ENCODE measurements at regions not wholly inside any gene's neighbourhood (a gene's known extent, or its start where the extent isn't known, plus 50 kb on each side); places are given as distances from the start of the nearest gene placed in this dataset.
A peak's percentile ranks its signal among the peaks of the same experiment; 100 is the strongest.
"Not testable (repeated sequence)": the region's sequence is repeated elsewhere in the genome, so short reads cannot be mapped to it uniquely, and the experiment has no call there.

DNA sequence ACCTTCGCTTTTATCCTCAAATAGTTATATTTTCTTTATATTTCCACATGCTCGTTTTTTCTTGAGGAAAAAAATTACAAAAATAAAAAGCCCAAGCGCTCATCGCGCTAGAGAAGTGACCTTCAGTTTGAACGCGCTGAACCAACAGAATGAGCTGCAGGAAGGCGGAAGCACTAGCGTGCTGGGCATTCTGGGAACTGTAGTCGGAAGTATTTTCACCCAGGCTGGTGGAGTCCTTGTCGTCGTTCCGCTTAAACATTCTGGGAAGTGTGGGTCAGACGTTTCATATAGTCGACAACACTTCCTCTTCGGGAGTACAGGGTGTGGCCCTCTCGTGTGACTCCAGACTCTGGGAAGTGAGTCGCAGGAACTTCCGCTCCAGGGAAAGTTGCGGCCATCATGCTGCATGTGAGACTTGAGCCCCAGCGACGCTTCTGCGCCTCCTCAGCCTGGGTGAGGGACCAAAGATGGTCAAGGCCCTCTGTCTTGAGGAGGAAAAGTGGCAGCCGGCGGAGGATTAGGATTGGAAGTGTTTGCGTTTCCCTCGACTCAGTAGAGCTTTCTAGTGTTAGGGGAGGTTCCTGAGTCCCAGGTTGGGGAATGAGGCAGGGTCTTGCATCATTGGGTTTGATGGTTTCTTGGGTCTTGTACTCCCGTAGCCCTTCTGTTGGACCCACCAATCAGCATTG, 84.1 kb upstream of the GPR39 start:
- not testable (repeated sequence) for DNase-seq

DNA sequence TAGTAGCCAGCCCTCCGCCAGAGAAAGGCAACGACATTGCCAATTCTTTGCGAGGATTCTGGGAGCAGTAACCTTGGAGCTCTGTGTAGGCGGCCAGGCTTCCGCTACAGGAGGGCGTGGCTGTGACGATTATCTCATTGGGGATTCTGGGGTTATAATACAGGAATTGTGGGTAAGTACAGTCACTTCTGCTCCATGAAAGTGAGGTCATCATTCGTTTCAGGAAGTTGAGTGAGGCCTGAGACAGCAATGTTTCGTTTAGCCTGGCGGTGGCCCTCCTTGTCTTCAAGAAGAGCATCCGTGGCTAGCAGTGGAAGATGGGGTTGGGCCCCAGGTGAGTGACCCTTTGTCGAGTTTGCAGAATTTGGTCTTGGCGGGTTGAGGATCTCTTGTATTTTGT, 79.5 kb upstream of the GPR39 start:
- not testable (repeated sequence) for DNase-seq

DNA sequence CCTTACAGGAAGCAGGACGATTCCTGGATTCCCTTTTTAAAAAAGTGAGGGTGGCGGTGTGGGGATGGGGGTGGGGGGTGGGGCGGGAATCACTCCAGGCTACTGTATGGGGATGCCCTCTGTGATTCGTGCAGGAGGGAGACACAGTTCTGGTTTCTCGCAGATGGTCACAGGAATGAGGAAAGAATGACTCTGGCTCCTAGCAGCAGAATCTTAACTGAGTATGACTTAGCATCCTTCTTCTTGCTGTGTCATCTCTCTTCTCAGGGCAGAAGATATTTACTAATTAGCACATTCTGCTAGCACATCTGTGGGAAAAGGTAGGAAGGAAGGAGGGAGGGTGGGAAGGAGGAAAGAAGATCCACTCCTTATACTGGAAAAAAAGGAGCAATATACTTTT, 78.8 kb upstream of the GPR39 start:
- not testable (repeated sequence) for DNase-seq

DNA sequence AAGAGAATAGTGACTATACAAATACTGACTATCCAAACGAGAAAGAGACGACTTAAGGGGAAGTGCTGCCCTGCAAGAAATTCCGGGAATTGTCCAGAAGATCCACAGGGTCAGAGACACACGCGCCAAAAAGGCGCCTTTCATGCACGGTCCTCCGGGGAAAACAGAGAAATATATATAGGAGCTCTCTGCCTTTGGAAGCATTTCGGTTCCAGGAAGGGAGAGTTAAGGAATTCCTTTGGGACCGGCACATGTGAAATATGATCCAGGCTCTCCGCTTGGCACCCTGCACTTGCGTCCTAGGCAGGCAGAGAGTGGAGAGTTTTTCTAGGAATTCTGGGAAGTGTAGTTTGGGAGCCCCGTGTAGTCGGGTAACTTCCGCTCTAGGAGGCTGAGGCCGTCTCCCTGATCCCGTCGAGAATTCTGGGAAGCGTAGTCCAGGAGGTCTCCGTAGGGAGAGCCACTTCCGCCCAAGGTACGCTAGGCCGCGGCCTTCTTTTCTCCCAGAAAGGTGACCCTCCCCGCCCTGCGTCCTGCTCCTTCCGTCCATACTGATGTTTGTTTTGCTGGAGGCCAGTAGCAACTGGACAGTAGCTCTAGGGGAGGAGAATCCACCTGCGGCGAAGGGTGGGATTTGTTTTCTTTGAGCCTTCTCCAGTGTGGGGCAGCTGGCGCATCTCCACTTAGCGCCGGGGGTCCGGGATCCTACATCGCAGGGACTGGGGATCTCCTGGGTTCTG, 69.4 kb upstream of the GPR39 start:
- peak; percentile 66 for DNase-seq

DNA sequence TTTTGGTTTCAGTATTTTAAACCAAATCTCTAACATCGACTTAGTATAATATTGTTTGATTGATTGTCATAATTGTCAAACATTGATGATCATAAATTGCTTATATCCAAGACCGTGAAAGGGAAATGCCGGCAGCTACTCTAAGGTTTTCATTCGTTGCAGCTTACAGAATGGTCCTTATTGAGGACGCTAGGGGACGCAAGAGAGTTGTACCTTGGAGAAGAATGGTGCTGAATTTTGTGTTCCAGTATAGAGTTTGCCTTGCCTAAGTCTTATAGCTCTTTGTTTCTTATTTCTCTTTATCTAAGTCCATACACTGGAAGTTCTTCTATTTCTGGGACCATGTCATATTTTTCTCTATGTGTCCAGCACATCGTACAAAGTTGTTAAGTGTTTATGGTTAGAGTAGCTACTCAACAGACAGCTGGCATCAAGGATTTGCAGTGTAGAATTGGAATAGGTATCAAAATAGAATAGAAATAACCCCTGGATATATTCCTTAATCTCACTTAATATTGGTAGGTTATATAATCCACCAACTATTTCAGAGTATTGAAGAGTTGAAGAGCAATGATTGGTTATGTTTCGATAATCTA, 67.4 kb upstream of the GPR39 start:
- peak; percentile 31 for DNase-seq

DNA sequence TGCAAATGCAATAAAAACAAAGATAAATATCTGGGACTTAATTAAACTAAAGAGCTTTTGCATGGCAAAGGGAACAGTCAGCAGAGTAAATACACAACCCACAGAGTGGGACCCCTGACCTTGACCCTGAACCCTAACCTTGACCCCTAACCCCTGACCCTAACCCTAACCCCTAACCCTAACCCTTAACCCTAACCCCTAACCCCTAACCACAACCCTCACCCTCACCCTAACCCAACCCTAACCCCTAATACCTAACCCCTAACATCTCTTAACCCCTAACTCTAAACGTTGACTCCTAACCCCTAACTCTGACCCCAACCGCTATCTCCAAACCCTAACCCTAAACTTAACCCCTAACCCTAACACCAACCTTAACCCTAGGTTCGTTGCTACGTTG, 64.9 kb upstream of the GPR39 start:
- DNase-seq, result not testable (repeated sequence)

DNA sequence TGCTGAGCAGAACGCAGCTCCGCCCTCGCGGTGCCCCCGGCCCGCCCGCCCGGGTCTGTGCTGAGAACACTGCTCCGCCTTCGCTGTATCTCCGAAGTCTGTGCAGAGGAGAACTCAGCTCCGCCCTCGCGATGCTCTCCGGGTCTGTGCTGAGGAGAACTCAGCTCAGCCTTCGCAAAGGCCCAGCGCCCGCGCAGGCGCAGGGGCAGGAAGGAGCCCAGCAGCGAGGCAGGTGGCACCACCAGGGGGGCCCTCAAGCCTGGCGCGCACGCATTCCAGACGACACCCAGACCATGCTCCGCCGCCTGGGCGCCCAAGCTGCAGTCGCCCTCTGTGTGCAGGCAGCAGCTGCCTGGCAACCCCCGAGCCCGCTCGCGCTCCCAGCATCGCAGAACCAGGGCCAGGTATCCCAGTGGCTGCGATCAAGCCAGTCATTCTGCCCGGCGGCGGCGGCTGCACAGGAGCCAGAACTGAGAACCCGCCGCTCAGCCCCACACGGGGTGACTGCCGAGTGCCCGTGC, 64.1 kb upstream of the GPR39 start:
- DNase-seq, result peak; percentile 66

DNA sequence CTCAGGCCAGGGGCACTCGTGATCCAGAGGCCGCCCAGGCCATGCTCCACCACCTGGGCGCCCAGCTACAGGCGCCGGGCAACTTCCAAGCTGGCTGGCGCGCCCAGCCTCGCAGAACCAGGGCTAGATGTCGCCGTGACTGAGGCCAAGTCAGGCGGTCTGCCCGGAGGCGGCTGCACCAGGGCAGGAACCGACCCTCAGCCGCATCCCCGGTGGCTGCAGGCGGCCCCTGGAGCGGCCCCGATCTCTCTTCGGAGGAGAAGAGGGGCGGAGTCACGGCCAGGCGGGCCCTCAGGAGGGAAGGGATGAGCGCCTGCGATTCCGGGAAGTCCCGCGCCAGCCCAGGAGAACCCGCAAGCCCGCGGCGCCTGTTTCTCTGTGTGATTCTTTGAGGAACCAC, 63.2 kb upstream of the GPR39 start:
- not testable (repeated sequence) for DNase-seq

DNA sequence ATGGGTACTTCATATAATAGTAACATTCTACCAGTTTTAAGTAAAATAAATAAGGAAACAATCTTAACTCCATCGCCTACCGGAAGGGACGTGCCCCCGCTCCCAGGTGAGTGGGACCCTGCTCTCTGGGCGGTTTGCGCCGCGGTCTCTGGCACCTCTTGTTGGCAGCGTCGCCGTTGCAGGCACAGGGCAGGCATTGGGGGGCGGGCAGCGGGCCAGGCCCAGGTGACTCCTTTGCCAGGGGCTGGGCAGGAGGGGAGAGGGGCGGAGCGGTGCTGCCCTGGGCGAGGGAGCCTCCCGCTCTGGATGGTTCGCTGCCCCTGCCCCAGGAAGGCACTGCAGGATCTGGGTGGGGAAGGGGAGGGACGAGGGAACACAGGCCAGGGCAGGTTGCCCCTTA, 55.6 kb upstream of the GPR39 start:
- not testable (repeated sequence) for DNase-seq

DNA sequence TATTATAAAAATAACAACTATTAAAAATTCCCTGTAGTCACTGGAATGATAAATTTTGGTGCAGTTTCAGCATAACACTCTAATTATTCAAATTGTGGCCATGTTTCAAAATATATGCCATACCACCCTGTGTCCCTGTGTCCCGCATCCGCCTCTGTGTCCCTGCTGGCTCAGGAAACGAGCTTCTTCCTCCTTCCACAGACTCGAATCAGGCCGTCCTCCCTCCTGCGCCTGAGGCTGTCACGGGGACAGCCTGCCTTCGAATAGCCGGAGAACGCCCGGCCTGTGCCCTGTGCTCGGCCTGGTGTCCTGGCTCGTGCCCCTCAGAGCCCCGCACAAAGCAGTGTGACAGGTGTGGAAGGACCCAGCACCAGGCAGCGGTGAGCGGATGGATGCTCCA, 55.1 kb upstream of the GPR39 start:
- DNase-seq, result not testable (repeated sequence)

DNA sequence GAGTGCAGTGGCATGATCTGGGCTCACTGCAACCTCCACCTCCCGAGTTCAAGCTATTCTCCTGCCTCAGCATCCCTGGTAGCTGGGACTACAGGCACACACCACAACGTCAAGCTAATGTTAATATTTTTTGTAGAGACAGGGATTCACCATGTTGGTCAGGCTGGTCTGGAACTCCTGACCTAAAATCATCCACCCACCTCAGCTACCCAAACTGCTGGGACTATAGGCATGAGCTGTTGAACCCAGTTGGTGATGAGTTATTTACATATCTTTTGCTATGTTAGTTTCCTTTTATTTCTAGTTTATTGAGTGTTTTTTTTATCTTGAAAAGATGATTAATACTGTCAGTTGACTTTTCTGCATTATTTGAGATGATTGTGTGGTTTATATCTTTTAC, 53.3 kb upstream of the GPR39 start:
- DNase-seq, result not testable (repeated sequence)

DNA sequence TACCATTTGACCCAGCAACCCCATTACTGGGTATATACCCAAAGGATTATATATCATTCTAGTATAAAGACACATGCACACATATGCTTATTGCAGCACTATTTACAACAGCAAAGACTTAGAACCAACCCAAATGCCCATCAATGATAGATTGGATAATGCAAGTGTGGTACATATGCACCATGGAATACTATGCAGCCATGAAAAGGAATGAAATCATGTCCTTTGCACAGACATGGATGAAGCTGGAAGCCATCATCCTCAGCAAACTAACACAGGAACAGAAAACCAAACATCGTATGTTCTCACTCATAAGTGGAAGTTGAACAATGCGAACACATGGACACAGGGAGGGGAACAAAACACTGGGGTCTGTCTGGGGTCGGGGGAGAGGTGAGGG, 50.6 kb upstream of the GPR39 start:
- DNase-seq, result not testable (repeated sequence)

DNA sequence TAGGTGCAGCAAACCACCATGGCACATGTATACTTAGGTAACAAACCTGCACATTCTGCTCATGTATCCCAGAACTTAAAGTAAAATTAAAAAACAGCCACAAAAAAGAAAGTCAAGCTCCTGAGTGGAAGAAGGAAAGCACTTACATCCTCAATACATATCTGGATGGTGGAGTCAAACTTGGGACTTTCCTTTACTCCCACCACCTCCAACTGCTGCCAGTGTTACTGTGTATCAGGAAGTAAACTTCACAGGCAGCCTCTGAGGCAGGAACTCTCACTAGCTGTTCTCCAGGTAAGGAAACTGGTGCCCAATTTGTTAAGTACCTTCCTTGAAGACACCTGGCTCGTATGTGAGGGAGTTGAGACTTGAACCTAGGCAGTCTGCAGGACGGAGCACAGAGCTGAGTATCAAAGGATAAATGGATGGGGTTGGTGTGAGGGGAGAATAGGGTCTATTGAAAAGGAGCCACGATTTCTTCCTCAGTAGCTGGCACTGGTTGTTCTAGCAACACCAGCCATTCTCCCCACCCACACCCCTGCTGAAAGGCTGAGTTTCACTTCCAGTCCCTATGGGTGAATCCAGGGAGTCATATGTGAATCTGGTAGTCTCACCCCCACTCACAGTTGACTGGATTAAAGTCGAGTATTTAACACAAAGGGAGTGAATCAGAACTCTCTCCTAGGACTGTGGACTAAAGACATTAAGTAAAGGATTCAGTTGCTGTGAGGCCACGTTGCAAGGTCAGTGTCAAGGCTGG, 50.0 kb upstream of the GPR39 start:
- DNase-seq, result no peak
